OCI-LY7 (cell line): ENCODE measurements at regions not wholly inside any gene's neighbourhood (a gene's known extent, or its start where the extent isn't known, plus 50 kb on each side); places are given as distances from the start of the nearest gene placed in this dataset.

Experiments
- BruUV-seq: library from RNA; stranded (reverse); fragments of 400-500 nt; replicated peaks from 2 replicates; lab custom pipeline; 2021; lab: Mats Ljungman, UMichigan
- CTCF ChIA-PET: fragments of 300-600 bp; sonication (Branson Sonifier 250); formaldehyde crosslinking; loops from one replicate; lab custom pipeline; 2022; ENCODE audit warnings: antibody characterized with exemption; ENCODE audit not compliant: unreplicated experiment; lab: Charles Lee
- POLR2A ChIA-PET: fragments of 300-600 bp; sonication (Branson Sonifier 250); formaldehyde crosslinking; loops from one replicate; lab custom pipeline; 2022; ENCODE audit warnings: antibody characterized with exemption; lab: Charles Lee
- DNase-seq: peaks from one replicate; pipeline ENCODE4 v3.0.0-alpha.2; 2015; ENCODE audit warnings: low spot score
- H2AFZ ChIP-seq: fragments of 200-600 bp; sonication (generic), shearing (Covaris generic); 2 replicates; pipeline ENCODE4 v1.6.1; 2014; ENCODE audit warnings: mild to moderate bottlenecking, antibody characterized with exemption, low read length, moderate library complexity
- H3K27ac ChIP-seq: fragments of 200-600 bp; sonication (generic); 2 replicates; pipeline ENCODE4 v1.5.1; 2014; ENCODE audit warnings: mixed run types, low read depth, mild to moderate bottlenecking, moderate library complexity, low read length, inconsistent platforms; ENCODE audit not compliant: poor library complexity, severe bottlenecking
- H3K36me3 ChIP-seq: fragments of 200-600 bp; sonication (generic); 2 replicates; pipeline ENCODE4 v1.6.1; 2014; ENCODE audit warnings: mild to moderate bottlenecking, antibody characterized with exemption, low read length, moderate library complexity, mixed read lengths; ENCODE audit not compliant: insufficient read depth
- H3K4me1 ChIP-seq: fragments of 200-600 bp; sonication (generic); 2 replicates; pipeline ENCODE4 v1.5.1; 2014; ENCODE audit warnings: mild to moderate bottlenecking, low read length; ENCODE audit not compliant: insufficient read depth, poor library complexity, severe bottlenecking
- H3K4me2 ChIP-seq: fragments of 200-600 bp; sonication (generic); 2 replicates; pipeline ENCODE4 v1.6.1; 2014; ENCODE audit warnings: mild to moderate bottlenecking, low read length
- H3K4me3 ChIP-seq: fragments of 200-600 bp; sonication (generic); 2 replicates; pipeline ENCODE4 v1.5.1; 2014; ENCODE audit warnings: mild to moderate bottlenecking, low read depth, low read length; ENCODE audit not compliant: poor library complexity, severe bottlenecking
- H3K79me2 ChIP-seq: fragments of 200-600 bp; sonication (generic); 2 replicates; pipeline ENCODE4 v1.6.1; 2016; ENCODE audit warnings: low read depth, mild to moderate bottlenecking, low read length, moderate library complexity, mixed read lengths; ENCODE audit not compliant: insufficient read depth
- H3K9me2 ChIP-seq: fragments of 200-600 bp; sonication (generic); 2 replicates; pipeline ENCODE4 v1.6.1; 2016; ENCODE audit warnings: mild to moderate bottlenecking, low read length, mixed read lengths; ENCODE audit not compliant: insufficient read depth
- H3K9me3 ChIP-seq: fragments of 200-600 bp; sonication (generic); 2 replicates; pipeline ENCODE4 v1.6.1; 2014; ENCODE audit warnings: mild to moderate bottlenecking, mixed run types, low read length, mixed read lengths
- H4K20me1 ChIP-seq: fragments of 200-600 bp; sonication (generic); 2 replicates; pipeline ENCODE4 v1.6.1; 2014; ENCODE audit warnings: mild to moderate bottlenecking, antibody characterized with exemption, low read length, moderate library complexity, mixed read lengths; ENCODE audit not compliant: insufficient read depth
- CTCF ChIP-seq: fragments of 200-600 bp; sonication (generic); conservative IDR thresholded peaks from 2 replicates; pipeline ENCODE4 v1.5.1; 2014; ENCODE audit warnings: mild to moderate bottlenecking, antibody characterized with exemption, low read length, moderate library complexity, mixed read lengths
- EZH2phosphoT487 ChIP-seq: fragments of 200-600 bp; sonication (generic); IDR thresholded peaks from 2 replicates; pipeline ENCODE4 v1.6.1; 2018; ENCODE audit warnings: low read depth, borderline replicate concordance, mild to moderate bottlenecking, mixed run types, antibody characterized with exemption, low read length, moderate library complexity, mixed read lengths
- intact Hi-C: fragments of 100-400 bp; cut with micrococcal nuclease; formaldehyde crosslinking; loops from one replicate; pipeline ENCODE4 v1.10.0; 2022; ENCODE audit not compliant: unreplicated experiment

GRCh38 chr2:58875436-58875835, 634.3 kb upstream of the FANCL start:
- H3K4me1 ChIP-seq, result no peaks in the 10 kb centered on the region
- no peak for DNase-seq
- H4K20me1 ChIP-seq, result no peaks in the 10 kb centered on the region
- no peaks in the 10 kb centered on the region for H3K79me2 ChIP-seq
- intact Hi-C loops, result no loop called here
- ChIA-PET CTCF (no interaction called here), POLR2A (interaction anchor here (0.7 kb wide), 1 partner anchor 343 kb away, joined by 3 read pairs; no protein-coding TSS in a partner anchor)
- no peaks in the 10 kb centered on the region for H3K9me2 ChIP-seq
- no peaks in the 10 kb centered on the region for H3K36me3 ChIP-seq
- H3K9me3 ChIP-seq, result no peaks in the 10 kb centered on the region
- H3K4me2 ChIP-seq, result no peak overlapping the region
- TF ChIP-seq EZH2phosphoT487 (no peak), CTCF (no peak)
- no peak overlapping the region for H3K4me3 ChIP-seq
- H2AFZ ChIP-seq, result no peak overlapping the region
- H3K27ac ChIP-seq, result no peak overlapping the region
- BruUV-seq, result no TSS peak

DNA sequence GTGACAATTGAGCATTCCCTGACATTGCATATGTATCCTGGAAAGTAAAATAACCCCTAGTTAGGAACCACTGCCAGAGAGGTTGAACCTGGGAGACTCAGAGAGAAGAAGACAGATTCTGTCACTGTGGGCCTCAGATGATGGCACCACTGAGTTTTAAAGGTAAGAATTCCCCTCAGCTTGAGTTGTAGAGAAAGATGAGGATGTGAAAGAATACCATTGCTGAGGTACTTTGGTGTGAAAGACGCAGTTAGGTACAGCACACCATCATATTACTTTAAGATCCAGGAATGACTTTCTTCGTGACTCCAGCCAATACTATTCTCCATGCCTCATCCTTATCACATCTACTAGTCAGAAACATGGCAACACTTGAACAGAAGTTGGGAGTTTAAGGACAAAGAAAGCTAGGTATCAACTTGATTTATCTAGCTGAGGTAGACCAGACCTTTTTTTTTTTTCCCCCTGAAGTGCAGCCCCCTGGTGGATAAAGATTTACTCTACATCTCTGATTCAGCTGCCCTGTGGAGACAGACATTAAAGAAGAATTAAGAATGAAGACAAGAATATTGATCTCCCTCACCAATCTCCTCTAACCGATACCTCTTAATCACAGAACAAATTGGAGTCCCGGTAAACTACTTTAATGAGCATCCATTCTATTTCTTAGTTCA, 630.5 kb upstream of the FANCL start:
- intact Hi-C loops, result no loop called here
- Histone ChIP-seq H4K20me1 (no peaks in the 10 kb centered on the region), H3K4me1 (no peaks in the 10 kb centered on the region), H3K79me2 (no peaks in the 10 kb centered on the region), H3K4me3 (no peak overlapping the region), H2AFZ (no peak overlapping the region), H3K4me2 (no peak overlapping the region), H3K9me2 (no peaks in the 10 kb centered on the region), H3K36me3 (no peaks in the 10 kb centered on the region), H3K9me3 (no peaks in the 10 kb centered on the region), H3K27ac (no peak overlapping the region)
- DNase-seq, result peak; percentile 7
- BruUV-seq, result no TSS peak
- CTCF ChIA-PET, result no interaction called here
- POLR2A ChIA-PET, result interaction anchor here (0.6 to 1.0 kb wide), 2 partner anchors 152 to 643 kb away, joined by 3 read pairs; no protein-coding TSS in a partner anchor
- TF ChIP-seq EZH2phosphoT487 (no peak), CTCF (peak; percentile 64)

GRCh38 chr2:58870704-58871103, 629.6 kb upstream of the FANCL start:
- DNase-seq, result peak; percentile 46
- no peaks in the 10 kb centered on the region for H3K79me2 ChIP-seq
- H3K4me3 ChIP-seq, result no peak overlapping the region
- ChIA-PET POLR2A (interaction anchor here (1.0 kb wide), 1 partner anchor 644 kb away, joined by 3 read pairs; no protein-coding TSS in a partner anchor), CTCF (no interaction called here)
- no peaks in the 10 kb centered on the region for H3K9me3 ChIP-seq
- no peaks in the 10 kb centered on the region for H3K9me2 ChIP-seq
- H3K36me3 ChIP-seq, result no peaks in the 10 kb centered on the region
- H3K4me1 ChIP-seq, result no peaks in the 10 kb centered on the region
- no peak overlapping the region for H3K4me2 ChIP-seq
- H2AFZ ChIP-seq, result peak overlapping the region; percentile 60; the same call in 1 of the 2 replicates
- H4K20me1 ChIP-seq, result no peaks in the 10 kb centered on the region
- no peak for TF ChIP-seq CTCF
- TF ChIP-seq EZH2phosphoT487, result no peak
- BruUV-seq, result no TSS peak
- intact Hi-C loops, result no loop called here
- H3K27ac ChIP-seq, result no peak overlapping the region
